Gastroesophageal sphincter (tissue), 4 donors: ENCODE measurements at regions not wholly inside any gene's neighbourhood (a gene's known extent, or its start where the extent isn't known, plus 50 kb on each side); places are given as distances from the start of the nearest gene placed in this dataset.

ENCODE experiments used
- ATAC-seq: fragments of 150-250 bp; one replicate; pipeline ENCODE4 v1.9.1; 2016; ENCODE audit warnings: mild to moderate bottlenecking, moderate library complexity
- H3K27ac ChIP-seq, 4 donors: fragments of 200-600 bp; sonication (generic) in 3 of 4; 1 replicate in 3 of 4; 2 replicates in 1 of 4; pipeline ENCODE4 v1.5.1; 2016 to 2019
- H3K27me3 ChIP-seq: fragments of 200-600 bp; sonication (generic); one replicate; pipeline ENCODE4 v1.5.1; 2019
- H3K36me3 ChIP-seq, 2 donors: fragments of 200-600 bp; sonication (generic); one replicate each; pipeline ENCODE4 v1.5.1; 2019; ENCODE audit warnings: control low read depth in 1 of 2
- H3K4me1 ChIP-seq, 3 donors: fragments of 200-600 bp; sonication (generic); 1 replicate in 2 of 3; 2 replicates in 1 of 3; pipeline ENCODE4 v1.5.1; 2016 to 2019; ENCODE audit warnings: control low read depth in 2 of 3
- H3K4me3 ChIP-seq, 2 donors: fragments of 200-600 bp; sonication (generic); one replicate each; pipeline ENCODE4 v1.5.1; 2019; ENCODE audit warnings: mild to moderate bottlenecking in 1 of 2, moderate library complexity in 1 of 2
- H3K9me3 ChIP-seq, 3 donors: fragments of 200-600 bp; sonication (generic); one replicate each; pipeline ENCODE4 v1.5.1; 2017 to 2019; ENCODE audit warnings: control low read depth in 2 of 3
- CTCF ChIP-seq, 4 experiments: fragments of 200-600 bp in 2 of 4; fragments of 450-650 bp in 2 of 4; sonication (generic) in 1 of 4; IDR thresholded peaks; one replicate each; pipeline ENCODE4 v1.5.1; 2017 to 2019; ENCODE audit warnings: antibody characterized with exemption in 4 of 4, mild to moderate bottlenecking in 2 of 4, moderate library complexity in 2 of 4
- EP300 ChIP-seq: sonication (generic); formaldehyde crosslinking; IDR thresholded peaks from one replicate; pipeline ENCODE4 v1.6.1; 2017; ENCODE audit warnings: antibody characterized with exemption, mild to moderate bottlenecking
- POLR2A ChIP-seq, 2 donors: fragments of 450-650 bp; IDR thresholded peaks; one replicate each; pipeline ENCODE4 v1.6.1; 2017; ENCODE audit warnings: antibody characterized with exemption in 2 of 2, mild to moderate bottlenecking in 2 of 2, moderate library complexity in 1 of 2
- POLR2AphosphoS5 ChIP-seq: sonication (generic); formaldehyde crosslinking; IDR thresholded peaks from one replicate; pipeline ENCODE4 v1.6.1; 2017; ENCODE audit warnings: antibody characterized with exemption
- WGBS, 2 donors: methylation state at CpG; one replicate each; pipeline ENCODE4 v1.1.5; 2018; ENCODE audit warnings: low coverage in 1 of 2; 5-methylcytosine and 5-hydroxymethylcytosine counted together

DNA sequence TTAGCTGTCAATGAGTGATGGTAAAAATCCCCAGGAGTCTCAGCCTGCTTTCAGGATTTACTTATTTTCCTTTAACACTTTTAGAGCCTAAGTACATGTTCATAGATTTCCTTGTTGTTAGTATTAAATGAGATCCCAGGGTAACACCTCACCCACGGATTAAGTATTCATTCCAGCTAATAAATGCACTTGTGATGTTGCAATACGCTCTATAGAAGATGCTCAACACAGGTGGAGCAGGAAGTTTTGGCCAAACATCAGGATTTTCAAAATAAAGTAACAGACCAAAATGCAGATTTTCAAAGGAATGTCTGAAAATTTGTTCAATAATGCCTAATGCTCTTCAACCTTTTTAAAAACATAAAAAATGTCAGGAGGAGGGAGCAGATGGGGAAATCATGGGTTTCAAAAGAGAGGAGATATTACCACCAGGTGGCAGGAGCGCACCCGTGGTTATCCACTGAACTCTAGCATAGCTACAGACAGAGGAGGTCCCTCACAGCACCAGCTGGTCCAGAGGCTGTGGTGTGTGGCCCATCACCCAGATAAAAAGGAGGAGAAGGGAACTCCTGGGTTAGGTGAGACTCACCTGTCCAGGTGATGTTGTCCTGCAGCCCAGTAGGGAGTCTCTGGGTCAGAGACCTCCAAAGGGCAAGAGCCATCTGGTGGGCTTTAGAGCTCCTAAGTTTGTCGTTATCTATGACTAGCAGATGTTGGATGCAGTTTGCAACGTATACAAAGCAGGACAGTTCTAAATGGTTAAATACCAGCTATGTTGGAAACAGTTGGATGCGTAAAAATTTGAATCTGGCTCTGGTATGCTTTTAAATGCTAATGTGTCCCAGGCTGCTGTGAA lies 1158.4 kb upstream of the TMEM132C start:
- no peaks in the 10 kb centered on the region for H3K36me3 ChIP-seq
- H3K4me1 ChIP-seq, result no peaks in the 10 kb centered on the region
- H3K4me3 ChIP-seq, result no peak overlapping the region
- H3K9me3 ChIP-seq, result no peaks in the 10 kb centered on the region
- peaks cover 11% of the 10 kb centered on the region for H3K27me3 ChIP-seq
- H3K27ac ChIP-seq, result no peak overlapping the region
- TF ChIP-seq CTCF (IDR thresholded peaks at IDR 0.05) (peak; percentile 28 to 74 (median 48)), POLR2A (IDR thresholded peaks at IDR 0.05) (no peak), EP300 (no peak), POLR2AphosphoS5 (no peak)
- WGBS, 2 donors, result 51% methylated on average over 7 of the region's 7 CpGs
- ATAC-seq, result peak; percentile 72

DNA sequence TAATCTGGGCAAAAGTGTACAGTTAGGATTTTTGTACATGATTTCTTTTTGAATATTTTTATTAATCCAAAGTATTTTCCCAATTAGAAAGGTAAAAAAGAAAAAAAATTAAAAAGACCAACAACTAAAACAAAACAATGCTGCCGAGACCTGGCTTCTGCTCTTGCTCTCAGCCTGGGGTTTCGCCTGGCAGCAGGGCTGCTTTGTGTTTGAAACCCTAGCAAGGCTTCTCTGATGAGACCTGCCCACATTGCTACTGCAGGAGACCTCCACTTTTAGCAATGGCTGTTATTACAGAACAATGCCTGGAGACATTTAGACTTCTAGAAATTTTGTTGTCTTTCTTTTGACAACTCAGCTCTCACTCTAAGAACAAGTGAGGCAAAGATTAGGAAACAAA lies 1153.0 kb upstream of the TMEM132C start:
- Histone ChIP-seq H3K9me3 (no peaks in the 10 kb centered on the region), H3K36me3 (no peaks in the 10 kb centered on the region), H3K27me3 (peaks cover 4% of the 10 kb centered on the region), H3K4me1 (no peaks in the 10 kb centered on the region), H3K27ac (no peak overlapping the region), H3K4me3 (no peak overlapping the region)
- no peak for ATAC-seq
- WGBS, 2 donors, result 45 to 76% methylated on average over 2 of the region's 2 CpGs
- no peak for TF ChIP-seq CTCF (IDR thresholded peaks at IDR 0.05)
- no peak for TF ChIP-seq POLR2AphosphoS5
- no peak for TF ChIP-seq EP300
- no peak for TF ChIP-seq POLR2A (IDR thresholded peaks at IDR 0.05)

DNA sequence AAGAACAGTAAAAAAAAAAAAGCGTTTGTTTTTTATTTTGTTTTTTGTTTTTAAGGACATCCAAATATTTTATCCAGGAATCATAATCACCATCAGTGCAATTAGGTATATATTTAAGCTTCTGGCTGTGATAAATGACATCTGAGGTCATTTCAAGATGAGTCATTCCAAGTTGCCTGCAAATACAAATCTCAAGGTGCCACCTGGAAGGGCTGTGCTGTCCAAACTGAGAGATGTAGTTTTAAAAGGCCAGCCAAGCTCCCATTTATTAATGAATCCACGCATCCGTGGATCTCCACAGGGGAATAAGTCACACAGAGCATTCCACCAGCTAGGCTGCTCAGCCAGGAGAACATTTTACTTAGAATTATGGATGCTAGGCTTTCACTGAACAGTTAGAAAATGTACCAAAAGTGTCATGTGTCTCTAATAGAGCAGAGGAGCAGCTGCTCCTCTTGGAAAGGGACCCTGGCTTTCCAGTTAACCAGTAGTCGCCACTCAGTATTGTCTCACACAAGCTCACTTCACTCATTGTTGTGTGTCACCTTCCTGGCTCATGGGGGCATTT lies 1151.4 kb upstream of the TMEM132C start:
- TF ChIP-seq POLR2A (IDR thresholded peaks at IDR 0.05), result no peak
- no peak for TF ChIP-seq CTCF (IDR thresholded peaks at IDR 0.05)
- no peak for TF ChIP-seq EP300
- TF ChIP-seq POLR2AphosphoS5, result no peak
- Histone ChIP-seq H3K4me3 (no peak overlapping the region), H3K27me3 (peaks cover 4% of the 10 kb centered on the region), H3K36me3 (no peaks in the 10 kb centered on the region), H3K4me1 (no peaks in the 10 kb centered on the region), H3K9me3 (no peaks in the 10 kb centered on the region), H3K27ac (no peak overlapping the region)
- 19 to 69% methylated on average over 2 to 4 of the region's 4 CpGs for WGBS, 2 donors
- ATAC-seq, result no peak

DNA sequence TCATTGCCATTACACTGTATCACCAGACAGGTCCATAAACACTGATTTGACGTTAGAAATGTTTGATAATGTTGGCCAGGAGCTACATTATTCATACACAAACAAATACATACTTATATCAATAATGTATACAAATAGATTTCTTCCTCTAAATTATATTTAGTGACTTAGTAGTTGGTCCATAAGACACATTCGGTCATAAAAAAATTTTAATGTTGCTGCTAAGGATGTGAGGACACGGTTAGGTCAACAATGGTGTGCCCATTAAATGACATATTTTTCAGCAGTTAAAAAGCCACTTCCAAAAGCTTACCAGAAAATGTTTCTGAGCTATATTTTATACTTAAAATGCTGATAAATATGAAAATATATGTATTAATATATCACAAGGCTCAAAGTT lies 1148.7 kb upstream of the TMEM132C start:
- no peak for ATAC-seq
- H3K4me3 ChIP-seq, result no peak overlapping the region
- WGBS, 2 donors, result 81 to 84% methylated on average over 3 of the region's 3 CpGs
- no peaks in the 10 kb centered on the region for H3K4me1 ChIP-seq
- H3K27ac ChIP-seq, result no peak overlapping the region
- H3K27me3 ChIP-seq, result peaks cover 4% of the 10 kb centered on the region
- H3K9me3 ChIP-seq, result no peaks in the 10 kb centered on the region
- H3K36me3 ChIP-seq, result no peaks in the 10 kb centered on the region
- TF ChIP-seq POLR2A (IDR thresholded peaks at IDR 0.05), result no peak
- no peak for TF ChIP-seq EP300
- TF ChIP-seq POLR2AphosphoS5, result no peak

- TF ChIP-seq POLR2AphosphoS5, result no peak
- TF ChIP-seq POLR2A (IDR thresholded peaks at IDR 0.05), result no peak
- TF ChIP-seq EP300, result no peak
- TF ChIP-seq CTCF (IDR thresholded peaks at IDR 0.05), result no peak
- Histone ChIP-seq H3K36me3 (no peaks in the 10 kb centered on the region), H3K27ac (no peak overlapping the region), H3K4me1 (no peaks in the 10 kb centered on the region), H3K9me3 (no peaks in the 10 kb centered on the region), H3K4me3 (no peak overlapping the region), H3K27me3 (peaks cover 4% of the 10 kb centered on the region)
- WGBS, 2 donors, result 60 to 67% methylated on average over 1 of the region's 2 CpGs
- ATAC-seq, result no peak
Observed at GRCh38 chr12:127119600-127120140, 1147.3 kb upstream of the TMEM132C start.
